ENCODE measurements at regions not wholly inside any gene's neighbourhood (a gene's known extent, or its start where the extent isn't known, plus 50 kb on each side); places are given as distances from the start of the nearest gene placed in this dataset.

- Histone ChIP-seq H3K27me3 (replicated peaks; ENCODE audit: insufficient read depth, low read length) (no peaks in the 10 kb centered on the region), H3K27ac (ENCODE audit: low read length) (no peak overlapping the region), H3K9ac (ENCODE audit: low read length) (no peak overlapping the region), H3K79me2 (ENCODE audit: low read length) (no peaks in the 10 kb centered on the region), H4K20me1 (ENCODE audit: insufficient read depth, low read length) (no peaks in the 10 kb centered on the region), H3K4me1 (ENCODE audit: low read length) (no peaks in the 10 kb centered on the region), H3K36me3 (replicated peaks; ENCODE audit: insufficient read depth, low read length) (no peaks in the 10 kb centered on the region), H3K4me2 (ENCODE audit: low read depth, low read length) (no peak overlapping the region), H3F3A (ENCODE audit: insufficient read depth, low read length) (no peaks in the 10 kb centered on the region), H3K4me3 (ENCODE audit: low read length) (no peak overlapping the region), H3K9me2 (replicated peaks; ENCODE audit: insufficient read depth, low read length) (no peaks in the 10 kb centered on the region), H2AFZ (ENCODE audit: low read length) (no peak overlapping the region), H3K9me3 (replicated peaks; ENCODE audit: insufficient read depth, low read length) (no peaks in the 10 kb centered on the region)
- no peak for TF ChIP-seq EZH2 (optimal IDR thresholded peaks at IDR 0.05; ENCODE audit: low read depth, low read length)
- TF ChIP-seq CTCF (IDR thresholded peaks at IDR 0.05; ENCODE audit: low read length) = no peak
- TF ChIP-seq EZH2phosphoT487 (IDR thresholded peaks at IDR 0.05; ENCODE audit: low read length) = no peak
- no peak for DNase-seq
These were observed 1241.2 kb downstream of the SUCLG1 start for GRCh38 chr2:83217854-83218253.

GRCh38 chr2:83196225-83196624 is 1262.9 kb downstream of the SUCLG1 start:
- TF ChIP-seq EZH2phosphoT487 (IDR thresholded peaks at IDR 0.05; ENCODE audit: low read length) = no peak
- TF ChIP-seq CTCF (IDR thresholded peaks at IDR 0.05; ENCODE audit: low read length) = peak; percentile 58
- Histone ChIP-seq H3K27me3 (replicated peaks; ENCODE audit: insufficient read depth, low read length) (no peaks in the 10 kb centered on the region), H3K4me1 (ENCODE audit: low read length) (no peaks in the 10 kb centered on the region), H3K9ac (ENCODE audit: low read length) (no peak overlapping the region), H3K9me3 (replicated peaks; ENCODE audit: insufficient read depth, low read length) (no peaks in the 10 kb centered on the region), H3K36me3 (replicated peaks; ENCODE audit: insufficient read depth, low read length) (no peaks in the 10 kb centered on the region), H3K4me3 (ENCODE audit: low read length) (no peak overlapping the region), H3K79me2 (ENCODE audit: low read length) (no peaks in the 10 kb centered on the region), H3K9me2 (replicated peaks; ENCODE audit: insufficient read depth, low read length) (no peaks in the 10 kb centered on the region), H3K4me2 (ENCODE audit: low read depth, low read length) (no peak overlapping the region), H3K27ac (ENCODE audit: low read length) (no peak overlapping the region), H2AFZ (ENCODE audit: low read length) (0 out of 2 replicates have a peak overlapping the region, but pooled peaks have one; percentile 35), H3F3A (ENCODE audit: insufficient read depth, low read length) (no peaks in the 10 kb centered on the region), H4K20me1 (ENCODE audit: insufficient read depth, low read length) (no peaks in the 10 kb centered on the region)
- DNase-seq = peak; percentile 58

DNA sequence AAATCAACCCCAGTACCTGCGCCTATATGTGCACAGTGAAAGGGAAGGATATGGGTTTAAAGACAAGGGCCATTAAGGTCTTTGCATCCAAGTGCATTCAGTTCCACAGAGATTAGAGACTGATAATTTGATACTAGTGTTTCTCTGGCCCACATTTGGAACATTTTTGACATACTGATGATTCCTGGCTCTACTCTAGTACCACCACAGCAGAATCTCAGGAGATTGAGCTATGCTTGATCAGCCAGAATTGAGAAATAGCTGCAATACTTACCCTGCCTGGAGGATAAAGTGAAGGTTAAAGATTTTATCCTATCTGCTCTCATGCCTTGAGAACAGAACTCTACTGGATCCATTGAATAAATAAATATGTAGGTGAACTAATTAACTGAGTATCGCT is 1267.8 kb downstream of the SUCLG1 start:
- H3K4me2 ChIP-seq (ENCODE audit: low read depth, low read length) = no peak overlapping the region
- no peaks in the 10 kb centered on the region for H3K9me3 ChIP-seq (replicated peaks; ENCODE audit: insufficient read depth, low read length)
- H3K27me3 ChIP-seq (replicated peaks; ENCODE audit: insufficient read depth, low read length) = no peaks in the 10 kb centered on the region
- H3F3A ChIP-seq (ENCODE audit: insufficient read depth, low read length) = no peaks in the 10 kb centered on the region
- no peaks in the 10 kb centered on the region for H3K9me2 ChIP-seq (replicated peaks; ENCODE audit: insufficient read depth, low read length)
- H3K36me3 ChIP-seq (replicated peaks; ENCODE audit: insufficient read depth, low read length) = no peaks in the 10 kb centered on the region
- DNase-seq = no peak
- no peaks in the 10 kb centered on the region for H3K4me1 ChIP-seq (ENCODE audit: low read length)
- no peak overlapping the region for H3K4me3 ChIP-seq (ENCODE audit: low read length)
- no peak overlapping the region for H2AFZ ChIP-seq (ENCODE audit: low read length)
- H3K9ac ChIP-seq (ENCODE audit: low read length) = no peak overlapping the region
- no peak overlapping the region for H3K27ac ChIP-seq (ENCODE audit: low read length)
- no peaks in the 10 kb centered on the region for H4K20me1 ChIP-seq (ENCODE audit: insufficient read depth, low read length)
- H3K79me2 ChIP-seq (ENCODE audit: low read length) = no peaks in the 10 kb centered on the region
- TF ChIP-seq EZH2phosphoT487 (IDR thresholded peaks at IDR 0.05; ENCODE audit: low read length) (no peak), CTCF (IDR thresholded peaks at IDR 0.05; ENCODE audit: low read length) (no peak), EZH2 (optimal IDR thresholded peaks at IDR 0.05; ENCODE audit: low read depth, low read length) (no peak)
